H9 (cell line): ENCODE measurements at regions not wholly inside any gene's neighbourhood (a gene's known extent, or its start where the extent isn't known, plus 50 kb on each side); places are given as distances from the start of the nearest gene placed in this dataset.

Source experiments
- DNase-seq: peaks from one replicate; pipeline ENCODE4 v3.0.0-alpha.2; 2017
- H2AFZ ChIP-seq: one replicate; pipeline ENCODE4 v1.6.1; 2013; ENCODE audit warnings: mild to moderate bottlenecking, low read length, control low read depth, moderate library complexity
- H2AK5ac ChIP-seq: 2 replicates; pipeline ENCODE4 v1.6.1; 2013; ENCODE audit warnings: low read length, control low read depth, mixed read lengths; ENCODE audit not compliant: insufficient read length
- H2BK120ac ChIP-seq: one replicate; pipeline ENCODE4 v1.6.1; 2013; ENCODE audit warnings: low read depth, mild to moderate bottlenecking, low read length, control low read depth, inconsistent platforms; ENCODE audit not compliant: poor library complexity, severe bottlenecking
- H2BK12ac ChIP-seq: 2 replicates; pipeline ENCODE4 v1.6.1; 2013; ENCODE audit warnings: low read length, control low read depth, mixed read lengths, low read depth; ENCODE audit not compliant: insufficient read length
- H2BK15ac ChIP-seq: 2 replicates; pipeline ENCODE4 v1.6.1; 2013; ENCODE audit warnings: low read depth, low read length, control low read depth
- H2BK20ac ChIP-seq: one replicate; pipeline ENCODE4 v1.6.1; 2013; ENCODE audit warnings: low read depth, mild to moderate bottlenecking, low read length, control low read depth, inconsistent platforms; ENCODE audit not compliant: poor library complexity, severe bottlenecking
- H2BK5ac ChIP-seq: 2 replicates; pipeline ENCODE4 v1.6.1; 2013; ENCODE audit warnings: low read length, control low read depth, mixed read lengths; ENCODE audit not compliant: insufficient read length
- H3K14ac ChIP-seq: 2 replicates; pipeline ENCODE4 v1.6.1; 2013; ENCODE audit warnings: low read length, control low read depth; ENCODE audit not compliant: insufficient read depth
- H3K18ac ChIP-seq: 2 replicates; pipeline ENCODE4 v1.6.1; 2013; ENCODE audit warnings: low read depth, mild to moderate bottlenecking, mixed read lengths, low read length, control low read depth; ENCODE audit not compliant: insufficient read length
- H3K23ac ChIP-seq: 2 replicates; pipeline ENCODE4 v1.6.1; 2013; ENCODE audit warnings: low read length, control low read depth, mixed read lengths, low read depth; ENCODE audit not compliant: insufficient read length
- H3K23me2 ChIP-seq: 2 replicates; pipeline ENCODE4 v1.6.1; 2013; ENCODE audit warnings: low read depth, mild to moderate bottlenecking, mixed read lengths, low read length, control low read depth; ENCODE audit not compliant: insufficient read length, poor library complexity, severe bottlenecking
- H3K27ac ChIP-seq: 2 replicates; pipeline ENCODE4 v1.5.1; 2013; ENCODE audit warnings: low read length, control low read depth, mixed read lengths, low read depth; ENCODE audit not compliant: insufficient read length
- H3K27me3 ChIP-seq: 2 replicates; pipeline ENCODE4 v1.6.1; 2013; ENCODE audit warnings: low read length, control low read depth, inconsistent platforms; ENCODE audit not compliant: insufficient read depth
- H3K4ac ChIP-seq: 2 replicates; pipeline ENCODE4 v1.6.1; 2013; ENCODE audit warnings: low read depth, mild to moderate bottlenecking, control low read depth, inconsistent platforms, low read length, moderate library complexity
- H3K4me1 ChIP-seq: 2 replicates; pipeline ENCODE4 v1.6.1; 2013; ENCODE audit warnings: low read length, control low read depth, inconsistent platforms; ENCODE audit not compliant: insufficient read depth
- H3K4me2 ChIP-seq: 2 replicates; pipeline ENCODE4 v1.6.1; 2013; ENCODE audit warnings: low read length, control low read depth, mixed read lengths; ENCODE audit not compliant: insufficient read length, insufficient read depth
- H3K56ac ChIP-seq: 2 replicates; pipeline ENCODE4 v1.6.1; 2013; ENCODE audit warnings: low read depth, mild to moderate bottlenecking, mixed read lengths, low read length, control low read depth; ENCODE audit not compliant: insufficient read length
- H3K79me1 ChIP-seq: 2 replicates; pipeline ENCODE4 v1.6.1; 2013; ENCODE audit warnings: low read depth, mild to moderate bottlenecking, moderate library complexity, low read length, control low read depth, inconsistent platforms; ENCODE audit not compliant: insufficient read depth, poor library complexity, severe bottlenecking
- H3K79me2 ChIP-seq: 2 replicates; pipeline ENCODE4 v1.6.1; 2013; ENCODE audit warnings: low read length, control low read depth, inconsistent platforms; ENCODE audit not compliant: insufficient read depth
- H3K9ac ChIP-seq: 2 replicates; pipeline ENCODE4 v1.6.1; 2013; ENCODE audit warnings: low read length, control low read depth, mixed read lengths; ENCODE audit not compliant: insufficient read length; ENCODE audit errors: extremely low read depth
- H3K9me3 ChIP-seq: one replicate; pipeline ENCODE4 v1.6.1; 2013; ENCODE audit warnings: low read depth, low read length, inconsistent platforms; ENCODE audit not compliant: control insufficient read depth
- H3T11ph ChIP-seq: one replicate; pipeline ENCODE4 v1.6.1; 2013; ENCODE audit warnings: mild to moderate bottlenecking, low read length, control low read depth, inconsistent platforms
- H4K20me1 ChIP-seq: one replicate; pipeline ENCODE4 v1.6.1; 2013; ENCODE audit not compliant: control insufficient read depth, insufficient read length, insufficient read depth
- H4K5ac ChIP-seq: 2 replicates; pipeline ENCODE4 v1.6.1; 2013; ENCODE audit warnings: low read depth, mild to moderate bottlenecking, mixed read lengths, low read length, control low read depth; ENCODE audit not compliant: insufficient read length
- H4K8ac ChIP-seq: replicated peaks from 2 replicates; pipeline ENCODE4 v1.6.1; 2013; ENCODE audit warnings: low read length, control low read depth, mixed read lengths, low read depth; ENCODE audit not compliant: insufficient read length
- H4K91ac ChIP-seq: 2 replicates; pipeline ENCODE4 v1.6.1; 2013; ENCODE audit warnings: low read depth, mild to moderate bottlenecking, moderate library complexity, mixed read lengths, low read length, control low read depth; ENCODE audit not compliant: insufficient read length
- H3K27ac Mint-ChIP-seq, 3 experiments: 2 replicates in 2 of 3; 3 replicates in 1 of 3; pipeline ENCODE4 v1.8.0; 2020 to 2021; ENCODE audit warnings: mixed read lengths in 3 of 3, mild to moderate bottlenecking in 1 of 3, moderate library complexity in 1 of 3
- H3K27me3 Mint-ChIP-seq: 2 replicates; pipeline ENCODE4 v1.8.0; 2021; ENCODE audit warnings: low read depth, mild to moderate bottlenecking, moderate library complexity, mixed read lengths
- H3K36me3 Mint-ChIP-seq, 3 experiments: 2 replicates in 2 of 3; 3 replicates in 1 of 3; pipeline ENCODE4 v1.8.0; 2020 to 2021; ENCODE audit warnings: low read depth in 3 of 3, mixed read lengths in 3 of 3; ENCODE audit not compliant: insufficient read depth in 1 of 3
- H3K4me1 Mint-ChIP-seq, 2 experiments: 2 replicates each; pipeline ENCODE4 v1.8.0; 2020; ENCODE audit warnings: mixed read lengths in 2 of 2
- H3K4me3 Mint-ChIP-seq, 2 experiments: 2 replicates in 1 of 2; 3 replicates in 1 of 2; pipeline ENCODE4 v1.8.0; 2020 to 2021; ENCODE audit warnings: mild to moderate bottlenecking in 2 of 2, mixed read lengths in 2 of 2, moderate library complexity in 1 of 2
- H3K9me3 Mint-ChIP-seq, 2 experiments: 2 replicates in 1 of 2; 3 replicates in 1 of 2; pipeline ENCODE4 v1.8.0; 2020; ENCODE audit warnings: mild to moderate bottlenecking in 2 of 2, mixed read lengths in 2 of 2, moderate library complexity in 1 of 2
- WGBS: extraction: QIAGEN DNeasy Blood & Tissue Kit; methylation state at CpG from one replicate; pipeline ENCODE4 v1.1.7; 2013; ENCODE audit warnings: missing lambda C conversion rate, low lambda C conversion rate, mixed read lengths; ENCODE audit not compliant: insufficient read length; ENCODE audit errors: extremely low coverage; 5-methylcytosine and 5-hydroxymethylcytosine counted together
- TF ChIP-seq, protein P1 (sequence below): fragments of 200-600 bp; sonication (generic); conservative IDR thresholded peaks from 3 replicates; pipeline ENCODE4 v1.8.0; 2021; ENCODE audit warnings: antibody characterized with exemption, mild to moderate bottlenecking

DNA sequence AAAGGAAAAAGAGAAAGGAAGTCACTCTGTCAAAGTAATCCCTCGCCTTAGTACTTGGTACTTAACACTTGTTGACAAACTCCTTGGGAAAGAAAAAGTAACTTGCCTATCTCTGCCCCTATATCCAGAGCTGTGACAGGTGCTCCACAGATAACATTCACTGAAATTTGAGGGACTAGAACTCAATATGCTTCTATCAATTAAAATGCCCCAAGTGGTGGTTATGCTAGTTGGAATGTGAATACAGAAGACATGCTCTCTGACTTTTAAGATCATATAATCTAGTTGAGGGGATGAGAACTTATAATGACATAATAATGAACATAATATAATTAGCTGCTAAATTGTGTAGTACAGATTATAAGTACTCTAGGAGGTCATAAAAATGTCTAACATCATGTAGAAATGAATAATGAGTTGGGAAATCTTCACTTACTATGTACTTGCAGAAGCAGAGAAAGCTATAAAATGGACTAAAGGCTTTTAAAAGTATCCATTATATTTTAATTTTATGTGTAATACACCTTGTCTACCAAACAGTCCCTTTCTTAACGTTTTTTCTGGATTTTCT, 153.1 kb upstream of the CCDC54 start:
- no CpG with 5 or more reads among the region's 2 CpGs for WGBS

More for the DNA sequence above, 153.1 kb upstream of the CCDC54 start:
- H3K9ac ChIP-seq = no peak overlapping the region
- no peak overlapping the region for H3K27ac ChIP-seq
- no peak overlapping the region for H2BK15ac ChIP-seq
- no peak overlapping the region for H3K14ac ChIP-seq
- H3T11ph ChIP-seq = no peak overlapping the region
- H4K20me1 ChIP-seq = no peaks in the 10 kb centered on the region
- H3K36me3 Mint-ChIP-seq = no peaks in the 10 kb centered on the region
- H3K18ac ChIP-seq = no peak overlapping the region
- no peaks in the 10 kb centered on the region for H3K27me3 Mint-ChIP-seq
- H3K4me3 Mint-ChIP-seq = no peak overlapping the region
- H3K4me2 ChIP-seq = no peak overlapping the region
- H3K9me3 ChIP-seq = no peaks in the 10 kb centered on the region
- H3K27me3 ChIP-seq = no peaks in the 10 kb centered on the region
- no peak overlapping the region for H3K56ac ChIP-seq
- H3K4ac ChIP-seq = no peak overlapping the region
- no peak overlapping the region for H2BK120ac ChIP-seq
- H3K23me2 ChIP-seq = no peaks in the 10 kb centered on the region
- no peaks in the 10 kb centered on the region for H3K79me1 ChIP-seq
- no peak overlapping the region for H2BK20ac ChIP-seq
- no peaks in the 10 kb centered on the region for H3K9me3 Mint-ChIP-seq
- no peak overlapping the region for H2BK12ac ChIP-seq
- no peak overlapping the region for H2AFZ ChIP-seq
- no peak overlapping the region for H2BK5ac ChIP-seq
- no peaks in the 10 kb centered on the region for H3K4me1 Mint-ChIP-seq
- no peaks in the 10 kb centered on the region for H3K4me1 ChIP-seq
- H3K27ac Mint-ChIP-seq = no peak overlapping the region
- no peak overlapping the region for H2AK5ac ChIP-seq
- no peak overlapping the region for H3K23ac ChIP-seq
- H4K91ac ChIP-seq = no peak overlapping the region
- no peak for DNase-seq
- H4K5ac ChIP-seq = no peak overlapping the region
- TF ChIP-seq, protein P1, sequence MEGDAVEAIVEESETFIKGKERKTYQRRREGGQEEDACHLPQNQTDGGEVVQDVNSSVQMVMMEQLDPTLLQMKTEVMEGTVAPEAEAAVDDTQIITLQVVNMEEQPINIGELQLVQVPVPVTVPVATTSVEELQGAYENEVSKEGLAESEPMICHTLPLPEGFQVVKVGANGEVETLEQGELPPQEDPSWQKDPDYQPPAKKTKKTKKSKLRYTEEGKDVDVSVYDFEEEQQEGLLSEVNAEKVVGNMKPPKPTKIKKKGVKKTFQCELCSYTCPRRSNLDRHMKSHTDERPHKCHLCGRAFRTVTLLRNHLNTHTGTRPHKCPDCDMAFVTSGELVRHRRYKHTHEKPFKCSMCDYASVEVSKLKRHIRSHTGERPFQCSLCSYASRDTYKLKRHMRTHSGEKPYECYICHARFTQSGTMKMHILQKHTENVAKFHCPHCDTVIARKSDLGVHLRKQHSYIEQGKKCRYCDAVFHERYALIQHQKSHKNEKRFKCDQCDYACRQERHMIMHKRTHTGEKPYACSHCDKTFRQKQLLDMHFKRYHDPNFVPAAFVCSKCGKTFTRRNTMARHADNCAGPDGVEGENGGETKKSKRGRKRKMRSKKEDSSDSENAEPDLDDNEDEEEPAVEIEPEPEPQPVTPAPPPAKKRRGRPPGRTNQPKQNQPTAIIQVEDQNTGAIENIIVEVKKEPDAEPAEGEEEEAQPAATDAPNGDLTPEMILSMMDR = no peak
- no peaks in the 10 kb centered on the region for H3K79me2 ChIP-seq
- H4K8ac ChIP-seq = no peak overlapping the region
